Myocyte (in vitro differentiated cells): ENCODE measurements at regions not wholly inside any gene's neighbourhood (a gene's known extent, or its start where the extent isn't known, plus 50 kb on each side); places are given as distances from the start of the nearest gene placed in this dataset.

Experiments
- DNase-seq: peaks from one replicate; pipeline ENCODE4 v3.0.0-alpha.2; 2012; ENCODE audit warnings: low read depth

DNA sequence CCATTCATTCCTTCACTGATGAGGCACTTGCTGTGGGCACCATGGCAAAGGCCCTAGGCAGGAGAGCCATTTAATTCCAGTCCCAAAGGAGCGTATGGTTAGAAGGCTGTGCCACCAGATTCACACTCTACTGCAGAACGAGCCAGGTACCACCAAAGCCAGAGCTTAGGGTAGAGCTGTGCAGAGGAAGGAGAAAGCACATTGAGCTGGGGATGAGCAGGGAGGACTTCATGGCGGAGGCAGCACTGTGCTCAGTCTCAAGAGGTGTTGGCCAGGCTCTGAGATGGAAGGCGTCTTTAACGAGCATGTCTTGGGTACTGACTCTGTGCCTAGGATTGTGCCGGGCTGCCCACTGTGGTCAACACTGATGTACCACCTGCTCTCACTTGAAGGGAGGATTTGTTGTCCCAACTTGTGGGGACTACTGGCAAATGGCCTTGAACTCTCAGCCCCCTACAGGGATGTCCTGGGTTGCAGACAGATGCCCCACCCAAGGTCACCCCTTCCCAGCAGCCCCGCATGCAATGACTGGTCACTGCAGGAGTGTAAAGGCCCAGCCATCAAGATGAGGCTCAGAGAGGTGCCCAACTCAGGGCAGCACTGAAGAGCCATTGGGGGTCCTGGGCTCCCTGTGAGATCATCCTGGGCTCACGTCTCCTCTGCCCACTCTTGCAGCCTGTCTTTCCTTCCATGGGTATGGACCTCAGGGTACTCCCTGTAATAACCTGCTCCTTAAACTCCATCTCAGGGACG lies 251.4 kb downstream of the GLI2 start:
- no peak for DNase-seq

- no peak for DNase-seq
Observed at GRCh38 chr2:120988051-120988699, 252.5 kb downstream of the GLI2 start.

- DNase-seq, result no peak
Observed at GRCh38 chr2:120988700-120989511, 253.2 kb downstream of the GLI2 start.

- no peak for DNase-seq
Observed at GRCh38 chr2:120989512-120990441, 254.1 kb downstream of the GLI2 start.

DNA sequence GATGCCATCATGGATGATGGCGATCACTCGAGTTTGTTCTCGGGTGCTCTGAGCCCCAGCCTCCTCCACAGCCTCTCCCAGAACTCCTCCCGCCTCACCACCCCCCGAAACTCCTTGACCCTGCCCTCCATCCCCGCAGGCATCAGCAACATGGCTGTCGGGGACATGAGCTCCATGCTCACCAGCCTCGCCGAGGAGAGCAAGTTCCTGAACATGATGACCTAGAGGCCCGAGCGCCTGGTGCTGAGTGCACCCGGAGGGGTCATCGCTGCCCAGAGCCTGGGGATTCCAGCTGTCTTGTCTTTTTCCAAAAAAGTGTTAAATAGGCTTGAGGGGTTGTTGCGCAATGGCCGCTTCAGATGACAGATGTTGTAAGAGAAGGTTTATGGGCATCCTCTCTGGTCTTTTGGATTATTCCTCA lies 254.8 kb downstream of the GLI2 start:
- peak; percentile 3 for DNase-seq

DNA sequence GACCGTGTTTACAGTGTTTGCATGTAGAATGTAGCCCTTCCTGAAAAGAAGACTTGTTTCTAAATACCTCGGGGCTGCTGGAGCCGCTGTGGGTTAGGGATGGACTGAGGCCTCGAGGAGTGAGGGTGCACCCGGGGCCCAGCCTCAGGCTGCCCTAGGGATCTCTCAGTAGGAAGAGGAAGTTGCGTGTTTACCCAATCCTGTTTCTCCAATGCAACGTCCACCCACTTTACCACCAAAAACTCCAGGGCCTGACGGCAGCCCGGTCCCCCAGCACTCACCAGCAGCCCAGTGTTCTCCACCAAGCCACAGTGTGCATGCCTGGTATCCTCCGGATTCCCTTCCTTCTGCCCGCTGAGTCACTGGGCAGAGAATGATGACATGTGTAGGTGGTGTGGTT lies 255.8 kb downstream of the GLI2 start:
- peak; percentile 9 for DNase-seq

DNA sequence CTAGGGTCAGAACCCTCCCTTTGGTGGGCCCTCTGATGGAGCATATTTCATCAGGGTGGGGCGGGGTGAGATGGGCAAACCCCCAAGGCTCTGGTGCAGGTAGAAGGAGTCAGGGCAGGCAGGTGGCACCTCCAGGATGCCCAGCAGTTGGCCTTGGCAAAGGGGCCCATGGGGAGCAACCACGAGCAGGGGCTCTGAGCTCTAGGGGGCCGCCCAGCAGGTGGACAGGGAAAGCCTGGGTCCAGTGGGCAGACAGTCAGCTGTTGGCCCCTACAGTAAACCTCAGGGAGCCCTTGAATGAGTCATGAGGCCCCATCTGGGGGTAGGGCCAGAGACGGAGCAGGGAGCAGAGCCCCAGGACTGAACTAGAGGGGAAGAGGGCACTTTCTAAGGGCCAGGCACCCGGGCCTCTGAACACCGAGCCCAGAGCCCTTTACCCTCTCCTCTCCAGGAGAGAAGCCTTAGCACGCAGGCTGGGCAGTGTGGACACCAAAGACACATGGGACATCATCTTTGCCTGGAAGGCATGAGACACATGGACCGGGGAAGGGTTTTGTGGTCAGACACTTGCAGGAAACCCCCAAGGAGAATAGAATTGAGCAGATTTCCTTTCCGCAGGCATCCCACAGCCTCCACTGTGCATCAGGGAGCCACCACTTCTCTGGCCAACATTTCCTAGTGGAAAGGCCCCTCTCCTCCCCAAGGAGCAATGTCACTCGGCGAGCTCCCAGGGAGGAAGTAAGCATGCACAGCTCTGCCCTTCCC lies 257.3 kb downstream of the GLI2 start:
- DNase-seq, result peak; percentile 9

DNA sequence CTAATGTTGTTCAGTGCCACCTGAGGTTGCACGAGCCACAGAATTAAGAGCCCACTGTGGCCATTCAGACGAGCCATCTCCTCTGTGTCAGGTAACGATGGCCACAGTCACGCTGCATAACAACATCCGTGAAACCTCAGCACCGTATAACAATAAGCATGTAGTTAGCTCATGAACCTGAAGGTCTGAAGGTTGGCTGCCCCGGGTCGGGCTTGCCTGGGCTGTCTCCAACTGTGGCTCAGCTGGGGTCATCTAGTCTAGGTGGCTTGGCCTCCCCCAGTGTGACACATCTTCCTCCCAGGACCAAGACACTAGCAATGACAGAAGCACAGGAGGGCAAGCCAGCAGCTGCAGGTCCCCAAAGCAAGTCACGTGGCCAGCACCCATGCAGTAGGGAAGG lies 258.0 kb downstream of the GLI2 start:
- DNase-seq, result no peak

GRCh38 chr2:120994301-120994995 lies 258.8 kb downstream of the GLI2 start:
- no peak for DNase-seq

- DNase-seq, result no peak
Observed at GRCh38 chr2:120995152-120995551, 259.5 kb downstream of the GLI2 start.

DNA sequence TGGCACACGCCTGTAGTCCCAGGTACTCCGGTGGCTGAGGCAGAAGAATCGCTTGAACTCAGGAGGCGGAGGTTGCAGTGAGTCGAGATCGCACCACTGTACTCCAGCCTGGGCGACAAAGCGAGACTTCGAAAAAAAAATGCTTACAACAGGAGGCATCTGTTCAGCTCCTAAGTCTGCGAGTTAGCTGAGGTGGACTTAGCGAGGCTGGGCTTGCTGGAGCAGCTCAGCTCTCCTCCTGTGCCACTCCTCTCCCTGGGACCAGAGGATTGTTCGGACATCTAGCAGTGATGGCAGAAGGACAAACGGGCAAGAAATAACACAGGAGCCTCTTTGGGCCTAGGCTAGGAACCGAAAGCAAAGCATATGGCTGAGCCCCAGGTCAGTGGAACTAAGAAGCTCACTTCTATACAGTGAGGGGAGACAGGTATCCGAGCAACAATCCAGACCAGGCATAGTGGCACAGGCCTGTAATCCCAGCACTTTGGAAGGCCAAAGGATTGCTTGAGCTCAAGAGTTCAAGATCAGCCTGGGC lies 260.1 kb downstream of the GLI2 start:
- DNase-seq, result no peak

DNA sequence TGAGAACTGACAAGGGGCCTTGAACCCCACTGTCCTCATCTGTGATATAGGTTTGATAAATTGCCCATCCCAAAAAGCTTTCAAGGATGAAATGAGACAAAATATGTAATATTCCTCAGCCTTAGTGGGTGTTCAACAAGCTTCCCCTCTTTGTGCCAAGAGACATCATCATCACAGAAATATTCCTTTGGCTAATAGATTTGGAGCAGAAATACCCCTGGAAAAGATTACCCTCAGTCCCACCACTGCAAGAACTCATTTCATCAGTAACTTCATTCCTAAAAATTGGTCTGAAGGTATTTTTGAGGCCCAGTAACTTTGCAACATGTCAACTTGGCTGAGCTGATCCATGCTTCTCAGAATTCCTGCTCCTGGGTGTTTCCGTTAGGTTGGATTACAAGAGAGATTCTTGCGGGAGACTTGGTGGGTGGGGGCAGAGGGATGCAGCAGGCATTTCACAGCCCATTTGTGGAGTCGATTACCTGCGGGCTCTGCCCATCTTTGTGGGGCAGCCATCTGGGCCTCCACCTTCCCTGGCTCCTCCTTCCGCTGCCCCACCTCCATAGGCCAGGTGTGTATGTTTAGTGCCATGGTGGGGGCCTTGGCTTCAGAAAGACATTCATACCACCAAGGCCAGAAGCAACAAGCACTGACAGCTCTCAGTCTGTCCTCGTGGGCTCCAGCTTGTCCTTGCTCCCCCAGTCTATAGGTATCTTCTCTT lies 263.9 kb downstream of the GLI2 start:
- DNase-seq, result no peak

DNA sequence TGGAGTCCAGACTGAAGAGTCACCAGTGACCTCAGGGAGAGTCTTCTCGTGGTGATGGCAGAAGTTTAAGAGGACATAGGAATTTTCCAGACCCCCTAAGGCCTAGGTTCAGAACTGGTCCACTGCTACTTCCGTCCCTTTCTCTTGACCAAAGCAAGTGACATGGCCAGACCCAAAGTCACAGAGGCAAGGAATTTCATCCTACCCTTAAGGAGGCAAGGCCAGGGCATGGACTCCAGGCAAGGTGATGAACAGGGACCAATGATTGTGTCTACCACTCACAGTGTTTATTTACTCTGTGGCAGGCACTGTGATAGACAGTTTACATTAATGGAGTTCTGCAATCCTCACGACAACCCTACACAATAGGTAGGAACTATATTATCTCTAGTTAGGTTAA lies 265.1 kb downstream of the GLI2 start:
- DNase-seq, result no peak

GRCh38 chr2:121001641-121002040 lies 266.0 kb downstream of the GLI2 start:
- DNase-seq, result no peak

DNA sequence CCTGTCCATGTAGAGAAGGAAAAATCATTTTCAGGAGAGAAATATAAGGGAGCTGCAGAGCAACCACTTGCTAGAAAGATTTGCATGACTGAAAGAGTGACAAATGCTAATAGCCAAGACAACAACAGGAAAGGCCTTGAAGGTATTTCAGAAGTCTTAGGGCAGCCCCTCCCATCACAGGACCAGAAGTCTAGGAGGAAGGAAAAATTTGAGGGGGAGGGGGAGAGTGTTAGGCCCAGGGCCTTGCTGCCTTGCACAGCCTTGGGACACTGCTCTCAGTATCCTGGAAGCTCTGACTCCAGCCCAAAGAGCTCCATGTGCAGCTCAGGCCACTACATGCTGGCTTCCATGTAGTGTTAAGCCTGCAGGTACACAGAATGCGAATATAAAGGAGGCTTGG lies 266.9 kb downstream of the GLI2 start:
- no peak for DNase-seq

DNA sequence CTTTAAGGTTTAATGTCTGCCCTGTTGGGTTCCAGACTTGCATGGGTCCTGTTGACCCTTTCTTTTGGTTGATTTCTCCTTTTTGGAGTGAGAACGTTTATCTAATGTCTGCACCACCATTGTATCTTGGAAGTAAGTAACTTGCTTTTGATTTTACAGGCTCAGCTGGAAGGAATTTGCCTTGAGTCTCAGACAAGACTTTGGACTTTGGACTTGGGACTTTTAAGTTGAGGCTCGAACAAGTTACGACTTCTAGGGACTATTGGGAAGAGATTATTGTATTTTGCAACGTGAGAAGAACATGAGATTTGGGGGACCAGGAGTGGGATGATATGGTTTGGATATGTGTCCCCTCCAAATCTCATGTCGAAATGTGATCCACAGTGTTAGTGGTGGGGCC lies 267.7 kb downstream of the GLI2 start:
- DNase-seq, result no peak

DNA sequence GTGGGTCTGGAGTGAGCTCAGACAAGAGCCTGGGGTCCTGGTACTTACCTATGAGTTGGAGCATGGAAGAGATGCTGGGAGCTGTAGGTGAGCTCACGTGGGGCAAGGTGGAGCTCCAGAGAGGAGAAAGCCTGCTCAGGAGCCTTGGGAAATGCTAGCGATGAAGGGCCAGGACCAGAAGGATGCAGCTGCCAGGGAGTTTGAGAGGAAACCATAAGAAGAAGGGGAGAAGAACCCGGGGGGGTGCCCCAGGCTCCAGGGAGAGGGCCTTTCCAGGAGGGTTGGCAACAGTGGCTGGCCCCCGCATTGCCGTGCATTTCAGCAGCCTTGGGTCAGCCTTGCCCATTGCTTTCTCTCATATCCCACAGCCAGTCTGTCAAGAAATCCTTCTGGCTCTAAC lies 268.7 kb downstream of the GLI2 start:
- no peak for DNase-seq

- DNase-seq, result no peak
Observed at GRCh38 chr2:121004950-121005349, 269.3 kb downstream of the GLI2 start.

- DNase-seq, result no peak
Observed at GRCh38 chr2:121005453-121005852, 269.8 kb downstream of the GLI2 start.
